ENCODE measurements at regions not wholly inside any gene's neighbourhood (a gene's known extent, or its start where the extent isn't known, plus 50 kb on each side); places are given as distances from the start of the nearest gene placed in this dataset.

DNA sequence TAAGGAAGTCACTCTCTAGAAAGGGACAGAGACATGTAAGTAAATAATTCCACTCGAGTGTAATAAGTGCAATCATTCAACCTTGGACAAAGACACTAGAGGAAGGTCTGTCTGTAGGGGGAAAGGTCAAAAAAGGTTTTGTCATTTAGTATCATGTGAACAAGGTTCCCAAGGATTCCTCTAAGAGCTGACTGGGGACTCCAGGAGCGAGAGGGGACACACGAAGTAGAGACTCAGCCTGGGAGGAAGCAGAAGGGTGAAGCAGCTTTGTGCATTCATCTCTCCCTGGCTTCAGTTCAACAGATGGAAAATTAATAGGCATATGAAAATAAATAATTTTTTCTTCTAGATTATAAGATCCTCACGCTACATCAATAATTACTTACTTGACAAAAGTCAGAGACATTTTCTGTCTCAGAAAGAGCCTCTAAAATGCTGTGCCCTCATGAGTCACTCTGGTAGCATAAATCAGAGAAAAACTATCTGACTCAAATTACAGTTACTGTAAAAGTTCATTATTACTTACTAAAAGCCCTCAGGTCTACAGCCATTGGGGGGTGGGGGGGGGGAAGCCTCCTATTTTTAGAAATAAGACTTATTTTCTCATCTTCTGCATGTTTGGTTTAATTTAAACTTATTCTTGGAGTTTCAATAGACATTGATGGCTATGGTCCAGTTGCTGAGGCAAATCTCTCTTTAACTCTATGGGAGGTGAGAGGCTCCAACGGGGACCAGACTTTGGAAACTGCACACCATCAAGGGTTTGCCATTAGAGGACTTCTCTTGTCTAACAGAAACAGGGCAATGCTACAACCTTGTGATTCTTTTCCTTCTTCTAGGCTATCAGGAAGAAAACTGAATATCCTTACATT, 275.1 kb upstream of the KLF14 start:
- TF ChIP-seq, protein P1, sequence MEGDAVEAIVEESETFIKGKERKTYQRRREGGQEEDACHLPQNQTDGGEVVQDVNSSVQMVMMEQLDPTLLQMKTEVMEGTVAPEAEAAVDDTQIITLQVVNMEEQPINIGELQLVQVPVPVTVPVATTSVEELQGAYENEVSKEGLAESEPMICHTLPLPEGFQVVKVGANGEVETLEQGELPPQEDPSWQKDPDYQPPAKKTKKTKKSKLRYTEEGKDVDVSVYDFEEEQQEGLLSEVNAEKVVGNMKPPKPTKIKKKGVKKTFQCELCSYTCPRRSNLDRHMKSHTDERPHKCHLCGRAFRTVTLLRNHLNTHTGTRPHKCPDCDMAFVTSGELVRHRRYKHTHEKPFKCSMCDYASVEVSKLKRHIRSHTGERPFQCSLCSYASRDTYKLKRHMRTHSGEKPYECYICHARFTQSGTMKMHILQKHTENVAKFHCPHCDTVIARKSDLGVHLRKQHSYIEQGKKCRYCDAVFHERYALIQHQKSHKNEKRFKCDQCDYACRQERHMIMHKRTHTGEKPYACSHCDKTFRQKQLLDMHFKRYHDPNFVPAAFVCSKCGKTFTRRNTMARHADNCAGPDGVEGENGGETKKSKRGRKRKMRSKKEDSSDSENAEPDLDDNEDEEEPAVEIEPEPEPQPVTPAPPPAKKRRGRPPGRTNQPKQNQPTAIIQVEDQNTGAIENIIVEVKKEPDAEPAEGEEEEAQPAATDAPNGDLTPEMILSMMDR (IDR thresholded peaks at IDR 0.05), result no peak
- no peak for TF ChIP-seq ZFX (IDR thresholded peaks at IDR 0.05; ENCODE audit: borderline replicate concordance)

Measured in 22Rv1 (cell line).